HG02798 (cell line): ENCODE measurements at regions not wholly inside any gene's neighbourhood (a gene's known extent, or its start where the extent isn't known, plus 50 kb on each side); places are given as distances from the start of the nearest gene placed in this dataset.

ENCODE experiments used
- ATAC-seq: cut with Tn5 transposase; IDR thresholded peaks from one replicate; pipeline ENCODE4 v1.9.1; 2021; ENCODE audit warnings: mild to moderate bottlenecking; ENCODE audit not compliant: unreplicated experiment, poor library complexity

DNA sequence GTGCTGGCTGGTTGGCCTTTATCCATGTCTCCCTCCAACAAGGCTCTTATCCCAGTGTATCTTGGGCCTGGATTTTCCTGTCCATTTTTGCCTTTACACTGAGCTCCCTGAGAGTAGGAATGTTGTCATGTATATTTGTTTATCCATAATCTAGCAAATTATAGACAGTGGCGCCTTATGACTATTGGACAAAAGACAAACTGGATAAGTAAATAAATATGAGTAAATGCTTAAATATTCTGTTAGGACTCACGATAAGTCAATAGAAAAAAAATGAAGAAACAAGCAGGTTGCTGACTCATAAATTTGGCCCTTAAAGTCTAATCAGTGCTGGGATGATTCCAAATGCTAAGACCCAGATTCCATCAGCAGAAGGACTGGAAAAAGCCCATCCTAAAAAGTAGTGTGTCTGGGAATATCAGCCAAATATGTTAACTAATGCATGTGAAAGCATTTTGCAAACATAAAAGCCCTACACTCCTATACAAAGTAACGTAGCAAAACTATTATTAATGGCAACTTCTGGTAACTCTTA is 55.0 kb upstream of the PCSK2 start:
- ATAC-seq = no peak

- ATAC-seq = no peak
Observed at GRCh38 chr20:17172836-17173516, 53.9 kb upstream of the PCSK2 start.
